ENCODE measurements at regions not wholly inside any gene's neighbourhood (a gene's known extent, or its start where the extent isn't known, plus 50 kb on each side); places are given as distances from the start of the nearest gene placed in this dataset.

DNA sequence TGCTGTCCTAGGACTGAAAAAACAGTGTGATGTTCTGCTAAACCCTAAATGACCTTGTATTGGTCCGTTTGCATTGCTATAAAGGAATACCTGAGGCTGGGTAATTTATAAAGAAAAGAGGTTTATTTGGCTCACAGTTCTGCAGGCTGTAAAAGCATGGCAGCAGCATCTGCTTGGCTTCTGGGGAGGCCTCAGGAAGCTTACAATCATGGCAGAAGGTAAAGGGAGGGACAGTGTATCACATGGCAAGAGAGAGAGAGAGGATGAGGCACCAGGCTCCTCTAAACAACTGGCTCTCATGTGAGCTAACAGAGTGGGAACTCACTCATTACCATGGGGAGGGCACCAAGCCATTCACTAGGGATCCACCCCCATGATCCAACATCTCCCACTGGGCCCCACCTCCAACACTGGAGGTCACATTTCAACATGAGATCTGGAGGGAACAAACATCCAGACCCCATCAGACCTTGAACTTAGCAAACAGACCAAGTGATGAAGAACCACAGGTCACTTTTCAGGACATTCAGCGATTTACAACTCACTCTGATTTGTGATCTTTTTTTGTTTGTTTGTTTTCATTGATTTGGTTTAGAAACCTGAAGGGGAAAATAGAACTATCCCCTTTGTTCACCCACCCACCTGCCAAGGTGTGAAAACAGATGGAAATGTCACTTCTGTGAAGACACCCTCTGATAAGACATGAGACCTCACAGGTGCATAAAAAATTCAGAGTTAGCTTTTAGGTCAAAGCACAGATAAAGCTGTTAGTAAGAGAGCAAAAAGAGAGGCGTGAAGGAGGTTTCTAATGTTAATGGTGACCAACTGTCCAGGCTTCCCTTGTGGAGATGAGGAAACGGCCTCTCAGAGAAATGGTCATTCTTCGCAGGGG is 104.2 kb upstream of the RALGPS2 start:
- no peaks in the 10 kb centered on the region for H3K4me1 ChIP-seq (ENCODE audit: control insufficient read depth, insufficient read depth, low read length)
- no peaks in the 10 kb centered on the region for H3K9me3 ChIP-seq (ENCODE audit: control insufficient read depth, low read length)
- H3K27me3 ChIP-seq (ENCODE audit: control insufficient read depth, insufficient read depth, low read length, poor library complexity, severe bottlenecking), result no peaks in the 10 kb centered on the region
- WGBS, 2 experiments, result 93% methylated on average over 5 of the region's 5 CpGs
- no peak overlapping the region for H3K4me3 ChIP-seq (ENCODE audit: insufficient read depth, low read depth, low read length)
- no peak overlapping the region for H3K27ac ChIP-seq (ENCODE audit: insufficient read depth, low read depth, low read length, poor library complexity, severe bottlenecking)
- H3K36me3 ChIP-seq (ENCODE audit: control insufficient read depth, insufficient read depth, low read length), result no peaks in the 10 kb centered on the region

DNA sequence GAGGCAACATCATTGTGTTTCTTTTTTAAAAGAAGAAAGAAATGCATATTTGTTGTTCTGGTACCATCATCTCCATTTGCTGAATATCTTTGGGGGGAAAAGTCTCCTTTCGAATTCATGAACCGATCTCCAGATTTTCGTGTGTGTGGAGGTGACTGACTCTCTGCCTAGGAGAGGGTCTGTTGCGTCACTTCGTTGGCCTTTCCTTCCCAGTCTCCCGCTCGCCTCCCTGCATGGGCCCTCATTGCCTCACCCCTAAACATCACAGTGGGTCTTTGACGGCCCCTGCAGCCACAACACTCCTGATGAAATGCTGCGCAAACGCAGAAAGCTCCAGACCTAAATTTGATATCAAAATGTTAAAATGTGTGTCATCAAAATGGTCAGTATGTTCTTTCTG is 103.2 kb upstream of the RALGPS2 start:
- Histone ChIP-seq H3K9me3 (ENCODE audit: control insufficient read depth, low read length) (no peaks in the 10 kb centered on the region), H3K4me1 (ENCODE audit: control insufficient read depth, insufficient read depth, low read length) (no peaks in the 10 kb centered on the region), H3K4me3 (ENCODE audit: insufficient read depth, low read depth, low read length) (no peak overlapping the region), H3K27ac (ENCODE audit: insufficient read depth, low read depth, low read length, poor library complexity, severe bottlenecking) (no peak overlapping the region), H3K27me3 (ENCODE audit: control insufficient read depth, insufficient read depth, low read length, poor library complexity, severe bottlenecking) (no peaks in the 10 kb centered on the region), H3K36me3 (ENCODE audit: control insufficient read depth, insufficient read depth, low read length) (no peaks in the 10 kb centered on the region)
- WGBS, 2 experiments, result 94 to 98% methylated on average over 10 of the region's 10 CpGs

DNA sequence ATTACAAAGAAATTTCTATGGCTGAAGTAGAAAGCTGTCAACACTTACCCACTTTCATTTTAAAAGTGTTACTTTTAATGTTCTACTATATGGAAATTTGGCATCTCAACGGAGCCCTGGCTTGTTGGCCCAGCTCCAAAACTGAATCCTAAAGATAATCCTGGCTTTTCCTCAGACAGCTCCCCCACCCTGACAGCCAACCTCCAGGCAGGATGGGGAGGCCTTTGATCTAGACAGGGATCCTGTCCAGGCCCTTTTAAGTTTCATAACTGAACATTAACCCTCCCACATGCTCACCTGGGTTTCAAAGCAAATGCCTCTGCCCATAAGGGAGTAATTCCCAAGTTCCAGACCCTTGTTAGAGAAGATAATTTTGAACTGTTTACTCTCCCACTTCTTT is 99.3 kb upstream of the RALGPS2 start:
- Histone ChIP-seq H3K9me3 (ENCODE audit: control insufficient read depth, low read length) (no peaks in the 10 kb centered on the region), H3K4me3 (ENCODE audit: insufficient read depth, low read depth, low read length) (no peak overlapping the region), H3K27ac (ENCODE audit: insufficient read depth, low read depth, low read length, poor library complexity, severe bottlenecking) (no peak overlapping the region), H3K36me3 (ENCODE audit: control insufficient read depth, insufficient read depth, low read length) (no peaks in the 10 kb centered on the region), H3K27me3 (ENCODE audit: control insufficient read depth, insufficient read depth, low read length, poor library complexity, severe bottlenecking) (no peaks in the 10 kb centered on the region), H3K4me1 (ENCODE audit: control insufficient read depth, insufficient read depth, low read length) (peaks cover 10% of the 10 kb centered on the region)
- 84 to 86% methylated on average over 1 of the region's 1 CpG for WGBS, 2 experiments

DNA sequence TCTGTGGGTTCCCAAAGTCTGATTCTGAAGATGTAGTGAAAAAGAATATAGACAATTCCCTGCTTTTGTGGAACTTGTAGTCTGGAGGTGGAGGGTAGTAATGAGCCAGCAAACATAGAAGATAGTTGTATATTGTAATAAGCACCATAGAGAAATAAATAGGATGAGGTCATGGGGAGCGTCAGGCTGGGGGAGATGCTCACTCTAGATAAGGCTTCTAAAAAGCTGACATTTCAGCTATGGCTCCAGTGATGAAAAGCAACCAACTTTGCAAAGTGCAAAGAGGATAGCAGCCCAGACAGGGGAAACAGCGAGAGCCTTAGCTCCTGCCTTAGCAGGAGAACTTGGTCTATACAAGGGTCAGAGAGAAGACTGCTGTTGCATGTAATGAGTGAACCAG is 98.0 kb upstream of the RALGPS2 start:
- no peak overlapping the region for H3K27ac ChIP-seq (ENCODE audit: insufficient read depth, low read depth, low read length, poor library complexity, severe bottlenecking)
- no peaks in the 10 kb centered on the region for H3K27me3 ChIP-seq (ENCODE audit: control insufficient read depth, insufficient read depth, low read length, poor library complexity, severe bottlenecking)
- H3K4me3 ChIP-seq (ENCODE audit: insufficient read depth, low read depth, low read length), result no peak overlapping the region
- peaks cover 10% of the 10 kb centered on the region for H3K4me1 ChIP-seq (ENCODE audit: control insufficient read depth, insufficient read depth, low read length)
- no peaks in the 10 kb centered on the region for H3K36me3 ChIP-seq (ENCODE audit: control insufficient read depth, insufficient read depth, low read length)
- no peaks in the 10 kb centered on the region for H3K9me3 ChIP-seq (ENCODE audit: control insufficient read depth, low read length)
- WGBS, 2 experiments, result 91 to 95% methylated on average over 2 of the region's 2 CpGs

DNA sequence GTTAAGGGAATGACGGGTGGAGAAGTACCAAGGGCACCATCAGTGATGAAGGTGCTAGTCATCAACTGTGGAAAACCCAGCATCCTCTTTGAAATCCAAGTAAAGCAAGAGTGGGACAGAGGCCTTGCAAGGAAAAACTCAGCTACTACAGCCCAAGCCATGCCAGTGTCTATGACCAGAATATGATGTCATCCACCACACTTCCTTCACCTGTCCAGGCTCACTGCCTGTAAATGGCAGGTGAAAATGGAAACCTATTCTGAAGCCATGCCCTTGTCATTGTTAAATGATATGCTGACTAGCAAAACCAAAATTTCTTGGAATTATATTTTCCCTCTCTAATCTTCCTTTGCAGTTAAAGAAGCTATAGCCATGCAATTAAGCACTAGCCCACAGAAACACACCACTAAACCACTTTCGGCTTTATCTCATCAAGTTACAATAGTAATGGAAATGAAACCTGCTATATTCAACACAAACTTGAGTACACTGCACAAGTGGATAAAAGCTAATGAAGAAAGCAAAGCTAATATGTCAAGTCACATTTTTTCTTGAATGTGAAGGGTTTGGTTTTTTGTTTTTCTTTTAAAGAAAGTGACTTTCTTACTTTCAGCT is 96.3 kb upstream of the RALGPS2 start:
- H3K9me3 ChIP-seq (ENCODE audit: control insufficient read depth, low read length), result no peaks in the 10 kb centered on the region
- H3K27ac ChIP-seq (ENCODE audit: insufficient read depth, low read depth, low read length, poor library complexity, severe bottlenecking), result no peak overlapping the region
- no peaks in the 10 kb centered on the region for H3K27me3 ChIP-seq (ENCODE audit: control insufficient read depth, insufficient read depth, low read length, poor library complexity, severe bottlenecking)
- peaks cover 10% of the 10 kb centered on the region for H3K4me1 ChIP-seq (ENCODE audit: control insufficient read depth, insufficient read depth, low read length)
- no peak overlapping the region for H3K4me3 ChIP-seq (ENCODE audit: insufficient read depth, low read depth, low read length)
- no peaks in the 10 kb centered on the region for H3K36me3 ChIP-seq (ENCODE audit: control insufficient read depth, insufficient read depth, low read length)
- 88 to 98% methylated on average over 2 of the region's 2 CpGs for WGBS, 2 experiments

DNA sequence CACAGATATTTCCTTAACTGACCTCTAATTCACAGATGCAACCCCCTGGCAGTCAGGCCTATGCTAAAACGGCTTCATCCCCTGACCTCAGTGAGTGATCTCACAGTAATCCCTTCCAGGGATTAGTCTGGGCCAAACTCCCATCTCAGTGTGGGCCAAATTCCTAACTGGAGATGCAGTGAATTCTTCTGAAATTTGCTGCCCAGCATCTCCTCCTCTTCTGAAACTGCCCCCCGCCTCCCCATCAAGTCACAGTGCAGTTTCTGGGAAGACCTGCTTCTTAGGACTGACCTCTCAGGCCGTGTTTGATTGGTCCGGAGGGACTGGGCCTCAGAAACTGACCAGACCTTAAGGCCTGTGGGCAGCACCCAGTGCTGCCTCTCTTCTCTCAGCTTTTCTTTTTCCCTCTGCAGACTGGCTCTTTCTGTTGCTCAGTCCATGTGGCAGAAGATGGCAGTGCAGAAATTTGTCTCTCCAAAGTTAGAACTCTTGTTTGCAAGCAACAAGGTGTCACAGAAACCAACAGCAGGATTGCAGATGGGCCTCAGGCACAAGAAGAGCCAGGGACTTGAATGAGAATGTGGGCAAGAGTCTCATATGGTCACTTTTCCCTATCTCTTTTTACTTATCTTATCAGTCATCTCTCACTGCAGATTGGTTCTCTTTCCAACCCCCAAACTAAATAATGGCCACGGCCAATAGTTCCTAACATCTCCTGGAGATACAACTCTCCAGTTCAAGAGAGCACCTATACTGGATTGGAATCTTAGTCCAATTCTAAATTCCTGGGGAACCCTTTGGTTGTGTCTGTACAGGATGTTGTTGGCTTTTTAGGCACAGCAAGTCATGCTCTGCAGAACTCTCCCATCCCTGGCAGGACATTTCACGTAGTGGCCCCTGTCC is 95.5 kb upstream of the RALGPS2 start:
- 68 to 76% methylated on average over 6 of the region's 6 CpGs for WGBS, 2 experiments
- Histone ChIP-seq H3K27ac (ENCODE audit: insufficient read depth, low read depth, low read length, poor library complexity, severe bottlenecking) (peak overlapping the region; percentile 52), H3K9me3 (ENCODE audit: control insufficient read depth, low read length) (no peaks in the 10 kb centered on the region), H3K36me3 (ENCODE audit: control insufficient read depth, insufficient read depth, low read length) (no peaks in the 10 kb centered on the region), H3K4me3 (ENCODE audit: insufficient read depth, low read depth, low read length) (no peak overlapping the region), H3K27me3 (ENCODE audit: control insufficient read depth, insufficient read depth, low read length, poor library complexity, severe bottlenecking) (no peaks in the 10 kb centered on the region), H3K4me1 (ENCODE audit: control insufficient read depth, insufficient read depth, low read length) (peaks cover 10% of the 10 kb centered on the region)

DNA sequence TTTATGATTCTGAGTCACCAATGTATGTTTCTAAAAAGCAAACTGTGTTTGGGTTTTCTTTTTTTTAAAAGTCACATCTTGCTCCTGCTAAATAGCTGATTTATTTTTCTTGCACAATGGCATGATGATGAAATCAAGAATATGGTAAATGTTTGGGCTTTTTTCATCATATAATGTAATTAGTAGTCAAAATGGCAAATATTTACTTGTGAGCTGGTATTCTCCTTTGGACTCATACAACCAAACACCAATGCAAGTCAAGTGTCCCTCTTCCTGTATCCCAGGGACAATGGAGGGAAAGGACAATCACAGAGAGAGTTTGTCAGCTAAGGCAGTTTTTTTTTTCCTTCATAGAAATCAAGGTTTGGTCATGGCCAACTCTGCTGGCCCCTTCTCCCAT is 94.6 kb upstream of the RALGPS2 start:
- H3K36me3 ChIP-seq (ENCODE audit: control insufficient read depth, insufficient read depth, low read length), result no peaks in the 10 kb centered on the region
- H3K27me3 ChIP-seq (ENCODE audit: control insufficient read depth, insufficient read depth, low read length, poor library complexity, severe bottlenecking), result no peaks in the 10 kb centered on the region
- no peak overlapping the region for H3K4me3 ChIP-seq (ENCODE audit: insufficient read depth, low read depth, low read length)
- no peaks in the 10 kb centered on the region for H3K9me3 ChIP-seq (ENCODE audit: control insufficient read depth, low read length)
- H3K4me1 ChIP-seq (ENCODE audit: control insufficient read depth, insufficient read depth, low read length), result peaks cover 10% of the 10 kb centered on the region
- H3K27ac ChIP-seq (ENCODE audit: insufficient read depth, low read depth, low read length, poor library complexity, severe bottlenecking), result no peak overlapping the region

DNA sequence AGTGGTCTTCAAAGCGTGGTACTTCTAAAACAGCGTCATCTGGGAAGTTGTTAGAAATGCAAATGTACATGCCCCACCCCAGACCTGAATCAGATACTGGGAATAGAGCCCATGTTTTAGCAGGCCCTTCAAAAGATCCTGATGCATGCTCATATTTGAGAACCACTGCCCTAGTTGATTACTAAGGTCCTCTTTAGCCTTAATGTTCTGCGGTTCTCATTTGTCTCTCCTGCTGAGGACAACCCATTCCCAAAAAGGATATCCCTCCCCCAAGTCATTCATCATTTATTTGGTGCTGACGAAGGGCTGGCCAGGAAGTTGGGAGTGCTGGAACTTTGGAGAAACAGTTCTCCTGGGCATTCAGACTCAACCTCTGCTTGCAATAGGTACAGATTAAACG is 92.4 kb upstream of the RALGPS2 start:
- Histone ChIP-seq H3K9me3 (ENCODE audit: control insufficient read depth, low read length) (no peaks in the 10 kb centered on the region), H3K4me1 (ENCODE audit: control insufficient read depth, insufficient read depth, low read length) (peaks cover 10% of the 10 kb centered on the region), H3K27me3 (ENCODE audit: control insufficient read depth, insufficient read depth, low read length, poor library complexity, severe bottlenecking) (no peaks in the 10 kb centered on the region), H3K4me3 (ENCODE audit: insufficient read depth, low read depth, low read length) (no peak overlapping the region), H3K27ac (ENCODE audit: insufficient read depth, low read depth, low read length, poor library complexity, severe bottlenecking) (no peak overlapping the region), H3K36me3 (ENCODE audit: control insufficient read depth, insufficient read depth, low read length) (no peaks in the 10 kb centered on the region)
- WGBS, 2 experiments, result 82 to 85% methylated on average over 5 of the region's 5 CpGs

DNA sequence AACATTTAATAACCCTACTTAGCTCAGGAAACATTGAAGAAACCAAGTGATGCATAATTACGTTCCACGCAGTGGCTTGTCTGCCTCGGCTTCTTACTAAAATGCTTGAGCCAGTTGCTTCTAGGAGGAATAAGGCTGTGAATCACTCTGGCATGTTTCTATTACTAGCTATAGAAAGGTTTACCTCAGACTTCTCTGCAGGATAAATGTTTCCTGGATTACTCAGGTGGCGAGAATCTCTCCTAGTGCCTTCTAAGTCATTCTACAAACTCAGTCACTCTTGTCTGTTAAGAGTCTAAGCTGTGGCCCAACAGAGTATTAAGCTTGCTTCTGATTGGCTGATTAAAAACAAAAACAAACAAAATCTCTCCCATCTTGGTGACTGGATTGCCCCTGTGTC is 92.0 kb upstream of the RALGPS2 start:
- H3K4me3 ChIP-seq (ENCODE audit: insufficient read depth, low read depth, low read length), result no peak overlapping the region
- no peak overlapping the region for H3K27ac ChIP-seq (ENCODE audit: insufficient read depth, low read depth, low read length, poor library complexity, severe bottlenecking)
- no peaks in the 10 kb centered on the region for H3K36me3 ChIP-seq (ENCODE audit: control insufficient read depth, insufficient read depth, low read length)
- no peaks in the 10 kb centered on the region for H3K9me3 ChIP-seq (ENCODE audit: control insufficient read depth, low read length)
- H3K4me1 ChIP-seq (ENCODE audit: control insufficient read depth, insufficient read depth, low read length), result peaks cover 10% of the 10 kb centered on the region
- H3K27me3 ChIP-seq (ENCODE audit: control insufficient read depth, insufficient read depth, low read length, poor library complexity, severe bottlenecking), result no peaks in the 10 kb centered on the region
- 93 to 94% methylated on average over 4 of the region's 4 CpGs for WGBS, 2 experiments

DNA sequence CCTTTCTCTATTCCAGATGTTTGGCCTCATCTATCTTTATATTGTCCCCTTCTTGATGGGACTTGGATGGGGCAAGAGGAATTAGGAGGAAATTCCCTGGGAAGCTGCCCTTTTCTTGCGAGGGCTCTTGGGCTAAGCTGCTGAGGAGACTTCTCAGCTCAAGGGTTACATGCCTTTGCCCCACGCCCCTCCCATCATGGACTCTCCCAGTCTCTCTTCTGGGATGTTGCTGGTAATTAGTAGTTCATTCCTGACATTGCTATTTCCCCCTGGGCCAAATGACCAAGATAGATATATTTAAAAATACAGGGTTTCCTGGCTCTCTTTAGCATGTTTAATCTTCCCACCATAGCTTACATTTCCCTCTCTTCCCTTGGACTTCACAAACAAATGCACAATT is 90.6 kb upstream of the RALGPS2 start:
- no peaks in the 10 kb centered on the region for H3K9me3 ChIP-seq (ENCODE audit: control insufficient read depth, low read length)
- 76 to 89% methylated on average over 1 to 2 of the region's 2 CpGs for whole genome bisulfite sequencing, 2 experiments
- no peak overlapping the region for H3K4me3 ChIP-seq (ENCODE audit: insufficient read depth, low read depth, low read length)
- no peaks in the 10 kb centered on the region for H3K27me3 ChIP-seq (ENCODE audit: control insufficient read depth, insufficient read depth, low read length, poor library complexity, severe bottlenecking)
- H3K36me3 ChIP-seq (ENCODE audit: control insufficient read depth, insufficient read depth, low read length), result no peaks in the 10 kb centered on the region
- peaks cover 4% of the 10 kb centered on the region for H3K4me1 ChIP-seq (ENCODE audit: control insufficient read depth, insufficient read depth, low read length)
- H3K27ac ChIP-seq (ENCODE audit: insufficient read depth, low read depth, low read length, poor library complexity, severe bottlenecking), result no peak overlapping the region
